CD14-positive monocyte (primary cell): ENCODE measurements at regions not wholly inside any gene's neighbourhood (a gene's known extent, or its start where the extent isn't known, plus 50 kb on each side); places are given as distances from the start of the nearest gene placed in this dataset.

ENCODE experiments used
- DNase-seq, 3 donors: peaks; one replicate each; pipeline ENCODE4 v3.0.0-alpha.2; 2011 to 2022
- H2AFZ ChIP-seq: 2 replicates; pipeline ENCODE4 v1.6.0; 2012; ENCODE audit warnings: mild to moderate bottlenecking, low read depth, low read length, inconsistent platforms; ENCODE audit not compliant: insufficient read depth, poor library complexity, severe bottlenecking
- H3K27ac ChIP-seq, 2 donors: 1 replicate in 1 of 2; 2 replicates in 1 of 2; pipeline ENCODE4 v1.5.1; 2012 to 2013; ENCODE audit warnings: low read length in 2 of 2, control low read depth in 1 of 2, inconsistent platforms in 1 of 2, low read depth in 1 of 2, mild to moderate bottlenecking in 1 of 2
- H3K27me3 ChIP-seq, 2 donors: one replicate each; pipeline versions ENCODE4 v1.6.0 to v1.6.1; 2011 to 2013; ENCODE audit warnings: low read length in 2 of 2; ENCODE audit not compliant: control insufficient read depth in 2 of 2, insufficient read depth in 2 of 2
- H3K36me3 ChIP-seq, 2 donors: replicated peaks in 1 of 2; 1 replicate in 1 of 2; 2 replicates in 1 of 2; pipeline versions ENCODE4 v1.5.1 to v1.6.1; 2012 to 2013; ENCODE audit warnings: low read length in 2 of 2, control low read depth in 1 of 2, inconsistent platforms in 1 of 2, mild to moderate bottlenecking in 1 of 2; ENCODE audit not compliant: insufficient read depth in 2 of 2, control insufficient read depth in 1 of 2
- H3K4me1 ChIP-seq, 2 donors: 1 replicate in 1 of 2; 2 replicates in 1 of 2; pipeline versions ENCODE4 v1.5.1 to v1.6.1; 2012 to 2013; ENCODE audit warnings: low read length in 2 of 2, control low read depth in 1 of 2, inconsistent platforms in 1 of 2, mild to moderate bottlenecking in 1 of 2, moderate library complexity in 1 of 2; ENCODE audit not compliant: insufficient read depth in 2 of 2, control insufficient read depth in 1 of 2
- H3K4me2 ChIP-seq: replicated peaks from 2 replicates; pipeline ENCODE3; 2012; ENCODE audit warnings: low read length, moderate library complexity, mild to moderate bottlenecking; ENCODE audit not compliant: poor library complexity, severe bottlenecking; ENCODE audit errors: extremely low read depth
- H3K4me3 ChIP-seq, 3 experiments: fragments of 200-600 bp in 1 of 3; sonication (generic) in 1 of 3; replicated peaks in 1 of 3; 1 replicate in 2 of 3; 2 replicates in 1 of 3; pipeline ENCODE4 v1.5.1; 2011 to 2013; ENCODE audit warnings: low read length in 3 of 3, mild to moderate bottlenecking in 3 of 3, control low read depth in 2 of 3, low read depth in 2 of 3, inconsistent platforms in 1 of 3, moderate library complexity in 1 of 3
- H3K79me2 ChIP-seq: 2 replicates; pipeline ENCODE4 v1.6.0; 2012; ENCODE audit warnings: mild to moderate bottlenecking, control low read depth, inconsistent platforms, low read length, moderate library complexity; ENCODE audit not compliant: insufficient read depth
- H3K9ac ChIP-seq: 2 replicates; pipeline ENCODE4 v1.6.0; 2017; ENCODE audit warnings: low read length, mild to moderate bottlenecking; ENCODE audit not compliant: insufficient read depth, poor library complexity, severe bottlenecking
- H3K9me3 ChIP-seq, 2 donors: replicated peaks in 1 of 2; 1 replicate in 1 of 2; 2 replicates in 1 of 2; pipeline versions ENCODE4 v1.5.1 to v1.6.1; 2012 to 2013; ENCODE audit warnings: low read length in 2 of 2, control low read depth in 1 of 2; ENCODE audit not compliant: control insufficient read depth in 1 of 2, insufficient read depth in 1 of 2
- H4K20me1 ChIP-seq: 2 replicates; pipeline ENCODE4 v1.6.0; 2012; ENCODE audit warnings: mild to moderate bottlenecking, low read length, control low read depth, moderate library complexity; ENCODE audit not compliant: insufficient read depth
- H3K27ac Mint-ChIP-seq, 7 donors: one replicate each; pipeline ENCODE4 v1.8.0; 2020; ENCODE audit warnings: mild to moderate bottlenecking in 7 of 7, mixed read lengths in 7 of 7, moderate library complexity in 6 of 7, inconsistent platforms in 2 of 7
- H3K27me3 Mint-ChIP-seq, 3 donors: one replicate each; pipeline ENCODE4 v1.8.0; 2021 to 2022; ENCODE audit warnings: low read depth in 3 of 3, mild to moderate bottlenecking in 3 of 3, mixed read lengths in 3 of 3, moderate library complexity in 3 of 3, inconsistent platforms in 1 of 3
- H3K36me3 Mint-ChIP-seq, 2 donors: one replicate each; pipeline ENCODE4 v1.8.0; 2020; ENCODE audit warnings: mixed read lengths in 2 of 2, inconsistent platforms in 1 of 2, mild to moderate bottlenecking in 1 of 2
- H3K4me1 Mint-ChIP-seq: one replicate; pipeline ENCODE4 v1.8.0; 2020; ENCODE audit warnings: mild to moderate bottlenecking, mixed read lengths
- H3K4me3 Mint-ChIP-seq, 2 donors: one replicate each; pipeline ENCODE4 v1.8.0; 2020; ENCODE audit warnings: mild to moderate bottlenecking in 2 of 2, mixed read lengths in 2 of 2, moderate library complexity in 1 of 2
- H3K9me3 Mint-ChIP-seq, 7 donors: one replicate each; pipeline ENCODE4 v1.8.0; 2020 to 2022; ENCODE audit warnings: mixed read lengths in 7 of 7, mild to moderate bottlenecking in 6 of 7, moderate library complexity in 6 of 7, inconsistent platforms in 2 of 7
- WGBS: methylation state at CpG from one replicate; pipeline ENCODE4 v1.1.5; 2013; ENCODE audit warnings: missing lambda C conversion rate; ENCODE audit not compliant: insufficient coverage; 5-methylcytosine and 5-hydroxymethylcytosine counted together
- intact Hi-C, 2 donors: fragments of 100-400 bp; cut with micrococcal nuclease; formaldehyde crosslinking; loops; one replicate each; pipeline versions ENCODE4 v1.15.0 to v1.15.1; 2023
- TF ChIP-seq, protein P1 (sequence below): fragments of 200-600 bp; IDR thresholded peaks from one replicate; pipeline ENCODE4 v1.8.0; 2022; ENCODE audit warnings: antibody characterized with exemption, mild to moderate bottlenecking

DNA sequence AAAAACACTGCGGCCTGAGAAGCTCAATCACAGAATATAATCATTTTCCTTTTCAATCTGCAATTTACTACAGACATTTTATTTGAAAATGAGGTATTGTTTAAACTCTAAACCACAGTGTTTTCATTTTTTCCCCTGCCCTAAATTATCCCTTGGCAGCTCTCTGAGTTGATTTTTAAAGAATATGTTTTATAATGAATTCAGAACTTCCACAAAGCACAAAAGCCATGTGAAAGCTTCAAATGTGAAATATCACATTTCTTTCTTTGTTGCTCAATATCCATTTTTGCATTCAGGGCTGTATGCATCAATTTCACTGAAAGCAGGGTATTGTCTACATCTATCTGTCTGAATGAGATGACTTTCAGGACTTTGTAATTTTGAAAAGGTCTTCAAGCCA, 813.6 kb upstream of the ALCAM start:
- DNase-seq: no peak
- no peaks in the 10 kb centered on the region for H3K36me3 ChIP-seq
- TF ChIP-seq, protein P1, sequence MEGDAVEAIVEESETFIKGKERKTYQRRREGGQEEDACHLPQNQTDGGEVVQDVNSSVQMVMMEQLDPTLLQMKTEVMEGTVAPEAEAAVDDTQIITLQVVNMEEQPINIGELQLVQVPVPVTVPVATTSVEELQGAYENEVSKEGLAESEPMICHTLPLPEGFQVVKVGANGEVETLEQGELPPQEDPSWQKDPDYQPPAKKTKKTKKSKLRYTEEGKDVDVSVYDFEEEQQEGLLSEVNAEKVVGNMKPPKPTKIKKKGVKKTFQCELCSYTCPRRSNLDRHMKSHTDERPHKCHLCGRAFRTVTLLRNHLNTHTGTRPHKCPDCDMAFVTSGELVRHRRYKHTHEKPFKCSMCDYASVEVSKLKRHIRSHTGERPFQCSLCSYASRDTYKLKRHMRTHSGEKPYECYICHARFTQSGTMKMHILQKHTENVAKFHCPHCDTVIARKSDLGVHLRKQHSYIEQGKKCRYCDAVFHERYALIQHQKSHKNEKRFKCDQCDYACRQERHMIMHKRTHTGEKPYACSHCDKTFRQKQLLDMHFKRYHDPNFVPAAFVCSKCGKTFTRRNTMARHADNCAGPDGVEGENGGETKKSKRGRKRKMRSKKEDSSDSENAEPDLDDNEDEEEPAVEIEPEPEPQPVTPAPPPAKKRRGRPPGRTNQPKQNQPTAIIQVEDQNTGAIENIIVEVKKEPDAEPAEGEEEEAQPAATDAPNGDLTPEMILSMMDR: no peak
- no peak overlapping the region for H3K4me3 ChIP-seq
- H2AFZ ChIP-seq: no peak overlapping the region
- peaks cover 6% of the 10 kb centered on the region for H3K4me1 Mint-ChIP-seq
- peaks cover under 1 to 4% (median 2%) of the 10 kb centered on the region in 3 donors for H3K27me3 Mint-ChIP-seq
- no peaks in the 10 kb centered on the region for H3K79me2 ChIP-seq
- H3K27me3 ChIP-seq: no peaks in the 10 kb centered on the region
- H3K4me3 Mint-ChIP-seq: no peak overlapping the region
- H3K27ac Mint-ChIP-seq: no peak overlapping the region
- WGBS: no CpG with 5 or more reads among the region's 1 CpG
- intact Hi-C loops: no loop called here
- peaks cover 0 to 8% of the 10 kb centered on the region in 2 donors for H3K4me1 ChIP-seq
- H3K9me3 Mint-ChIP-seq: peaks cover 0 to 3% (median 0%) of the 10 kb centered on the region in 7 donors
- no peaks in the 10 kb centered on the region for H4K20me1 ChIP-seq
- no peak overlapping the region for H3K9ac ChIP-seq
- H3K4me2 ChIP-seq: no peak overlapping the region
- no peaks in the 10 kb centered on the region for H3K36me3 Mint-ChIP-seq
- no peaks in the 10 kb centered on the region for H3K9me3 ChIP-seq
- no peak overlapping the region for H3K27ac ChIP-seq

DNA sequence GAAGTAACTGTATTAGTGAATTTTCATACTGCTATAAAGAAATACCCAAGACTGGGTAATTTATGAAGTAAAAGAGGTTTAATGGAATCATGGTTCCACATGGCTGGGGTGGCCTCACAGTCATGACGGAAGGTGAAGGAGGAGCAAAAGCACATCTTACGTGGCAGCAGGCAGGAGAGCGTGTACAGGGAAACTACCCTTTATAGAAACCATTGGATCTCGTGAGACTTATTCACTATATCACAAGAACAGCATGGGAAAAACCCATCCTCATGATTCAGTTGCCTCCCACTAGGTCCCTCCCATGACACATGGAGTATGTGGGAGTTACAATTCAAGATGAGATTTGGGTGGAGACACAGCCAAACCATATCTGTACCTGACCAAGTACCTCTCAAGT, 812.3 kb upstream of the ALCAM start:
- Mint-ChIP-seq H3K9me3 (peaks cover 0 to 4% (median 0%) of the 10 kb centered on the region in 7 donors), H3K4me1 (peaks cover 6% of the 10 kb centered on the region), H3K27ac (no peak overlapping the region), H3K27me3 (peaks cover 0 to 4% (median 2%) of the 10 kb centered on the region in 3 donors), H3K36me3 (no peaks in the 10 kb centered on the region), H3K4me3 (no peak overlapping the region)
- intact Hi-C loops: no loop called here
- Histone ChIP-seq H3K9ac (no peak overlapping the region), H3K9me3 (no peaks in the 10 kb centered on the region), H3K4me3 (no peak overlapping the region), H3K4me1 (peaks cover 0 to 8% of the 10 kb centered on the region in 2 donors), H3K27ac (no peak overlapping the region), H3K36me3 (no peaks in the 10 kb centered on the region), H3K27me3 (no peaks in the 10 kb centered on the region), H3K79me2 (no peaks in the 10 kb centered on the region), H2AFZ (no peak overlapping the region), H4K20me1 (no peaks in the 10 kb centered on the region), H3K4me2 (no peak overlapping the region)
- no CpG with 5 or more reads among the region's 4 CpGs for WGBS
- DNase-seq: no peak
- TF ChIP-seq, protein P1: no peak
